Activated CD8-positive, alpha-beta memory T cell treated with anti-CD3 and anti-CD28 coated beads for 36 hours (primary cell): ENCODE measurements at regions not wholly inside any gene's neighbourhood (a gene's known extent, or its start where the extent isn't known, plus 50 kb on each side); places are given as distances from the start of the nearest gene placed in this dataset.
"Not testable (repeated sequence)": the region's sequence is repeated elsewhere in the genome, so short reads cannot be mapped to it uniquely, and the experiment has no call there.

Source experiments
- CTCF ChIA-PET: fragments of 350-600 bp; sonication (Branson Sonifier 250); formaldehyde crosslinking; loops from one replicate; lab custom pipeline; 2021; ENCODE audit warnings: antibody characterized with exemption; lab: Charles Lee
- POLR2A ChIA-PET: fragments of 350-600 bp; sonication (Branson Sonifier 250); formaldehyde crosslinking; loops from one replicate; lab custom pipeline; 2021; ENCODE audit warnings: antibody characterized with exemption; lab: Charles Lee

DNA sequence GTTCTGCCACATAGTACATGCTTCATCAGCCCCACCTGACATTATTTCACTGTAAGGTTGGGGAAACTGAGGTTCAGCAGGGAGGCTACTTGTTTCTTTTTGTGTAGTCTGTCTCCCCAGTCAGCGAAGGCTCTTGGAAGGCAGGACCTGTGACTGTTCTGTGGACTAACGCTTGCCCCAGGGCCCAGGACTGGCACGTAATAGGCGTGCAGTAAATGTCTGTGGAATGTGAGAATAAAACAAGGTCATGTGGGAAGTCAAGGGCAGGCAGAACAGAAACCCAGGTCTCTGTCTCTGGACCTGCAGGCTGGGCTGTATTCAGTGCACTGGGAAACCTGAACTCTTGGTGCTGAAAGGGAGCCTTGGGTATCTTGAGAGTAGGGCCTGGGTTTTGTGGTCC is 168.7 kb downstream of the RPS24 start:
- POLR2A ChIA-PET: no interaction called here
- CTCF ChIA-PET: no interaction called here

- CTCF ChIA-PET: no interaction called here
- POLR2A ChIA-PET: interaction anchor here (0.6 kb wide), 2 partner anchors 109 to 799 kb away, joined by 3 read pairs; no protein-coding TSS in a partner anchor
Observed at GRCh38 chr10:78203915-78204818, 170.5 kb downstream of the RPS24 start.

DNA sequence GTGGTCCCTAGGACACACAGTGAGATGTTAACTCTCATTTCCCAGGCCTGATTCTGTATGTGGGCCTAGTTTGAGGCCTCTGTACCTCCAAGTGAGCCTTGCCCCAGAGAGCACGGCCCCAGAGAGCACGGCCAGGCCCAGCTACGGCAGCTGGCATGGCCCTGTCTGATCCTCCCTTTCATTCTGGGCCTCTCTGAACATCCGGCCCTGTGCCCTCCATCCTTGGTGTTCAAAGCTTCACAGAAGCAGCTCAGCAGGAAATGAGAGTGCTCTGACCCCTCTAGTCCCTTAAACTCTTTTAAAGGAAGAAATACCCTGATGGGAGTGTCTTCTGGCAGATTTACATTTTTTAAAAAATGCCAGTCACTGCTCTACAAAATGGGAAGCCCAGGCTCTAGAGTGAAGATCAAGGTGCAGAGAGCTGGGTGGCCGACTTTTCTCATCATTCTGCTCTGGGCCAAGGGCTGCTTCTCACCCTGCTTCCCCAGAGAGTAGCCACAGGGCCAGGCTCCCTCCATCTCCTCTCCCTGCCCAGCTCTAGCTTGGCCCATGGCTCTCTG is 171.9 kb downstream of the RPS24 start:
- ChIA-PET CTCF (no interaction called here), POLR2A (interaction anchor here (0.7 kb wide), 1 partner anchor 1009 kb away, joined by 3 read pairs; no protein-coding TSS in a partner anchor)

GRCh38 chr10:78207216-78207615 is 173.6 kb downstream of the RPS24 start:
- ChIA-PET POLR2A (no interaction called here), CTCF (no interaction called here)

DNA sequence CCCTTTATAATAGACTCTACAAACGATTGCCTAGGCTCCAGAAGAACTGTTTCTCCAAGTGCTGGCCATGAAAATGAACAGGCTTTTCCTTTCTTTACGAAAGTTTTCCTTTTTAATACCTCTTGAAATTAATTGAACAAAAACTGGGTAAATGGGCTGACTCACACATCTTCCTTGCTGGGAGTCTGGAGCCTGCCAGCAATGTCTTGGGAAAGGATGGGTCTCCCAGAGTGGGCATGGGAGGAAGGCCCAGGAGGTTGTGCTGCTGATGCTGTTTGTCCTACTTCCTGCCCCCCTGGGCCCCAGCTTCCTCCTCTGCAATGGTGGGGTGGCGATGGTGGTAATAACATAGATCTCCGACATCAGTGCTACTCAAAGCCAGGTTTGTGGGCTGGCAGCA is 174.1 kb downstream of the RPS24 start:
- POLR2A ChIA-PET: no interaction called here
- CTCF ChIA-PET: no interaction called here

DNA sequence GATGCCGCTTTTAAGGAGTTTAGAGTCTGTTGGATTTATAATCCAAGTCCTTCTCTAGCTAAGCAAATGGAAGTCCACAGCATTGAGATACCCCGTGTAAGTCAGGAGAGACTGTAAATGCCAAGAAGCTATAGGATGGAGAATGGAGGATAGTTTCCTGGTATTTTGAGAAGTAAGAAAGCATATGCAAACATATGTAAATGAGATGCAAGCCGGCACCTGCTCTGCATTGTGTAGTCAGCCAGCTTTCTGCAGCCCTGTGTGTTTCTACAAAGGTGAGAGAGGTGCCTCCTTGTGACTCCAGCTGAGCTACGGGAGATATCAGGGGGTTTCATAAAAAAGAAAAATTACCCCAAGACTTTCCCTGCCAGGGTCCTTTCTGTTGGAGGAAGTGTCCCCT is 176.3 kb downstream of the RPS24 start:
- ChIA-PET CTCF (no interaction called here), POLR2A (no interaction called here)

- POLR2A ChIA-PET: no interaction called here
- CTCF ChIA-PET: no interaction called here
Observed at GRCh38 chr10:78210548-78210947, 176.9 kb downstream of the RPS24 start.

- CTCF ChIA-PET: no interaction called here
- POLR2A ChIA-PET: no interaction called here
Observed at GRCh38 chr10:78210976-78211375, 177.3 kb downstream of the RPS24 start.

- ChIA-PET CTCF (no interaction called here), POLR2A (no interaction called here)
Observed at GRCh38 chr10:78211561-78212051, 177.9 kb downstream of the RPS24 start.

DNA sequence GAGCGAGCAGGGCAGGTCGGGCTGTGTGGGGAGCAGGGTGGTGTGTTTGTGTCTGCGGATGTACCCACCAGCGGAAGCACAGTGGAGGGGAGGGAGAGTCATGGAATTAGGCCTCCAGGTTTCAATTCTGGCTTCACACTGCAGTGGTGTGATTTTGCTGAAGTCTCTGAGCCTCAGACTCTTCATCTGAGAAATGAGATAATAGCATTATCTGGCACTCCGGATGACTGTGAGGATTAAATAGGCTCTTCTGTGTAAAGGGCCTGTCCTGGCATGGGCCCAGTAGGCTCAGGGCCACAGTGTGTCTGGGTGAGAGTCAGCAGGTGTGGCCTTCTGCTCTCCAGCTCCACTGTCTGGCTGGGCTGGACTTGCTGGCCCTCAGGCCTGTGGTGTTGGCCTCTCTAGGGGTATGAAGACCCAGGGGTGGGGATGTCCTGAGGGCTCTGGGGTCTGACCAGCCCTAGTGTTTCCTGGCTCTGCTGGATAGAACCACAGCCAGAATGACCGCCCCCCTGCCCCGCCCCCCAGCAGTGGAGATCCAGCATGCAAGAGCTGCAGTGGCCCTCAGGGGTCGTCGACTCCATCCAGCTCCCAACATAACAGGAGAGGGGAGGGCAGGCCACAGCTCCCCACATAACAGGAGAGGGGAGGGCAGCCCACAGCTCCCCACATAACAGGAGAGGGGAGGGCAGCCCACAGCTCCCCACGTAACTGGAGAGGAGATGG is 178.6 kb downstream of the RPS24 start:
- ChIA-PET CTCF (no interaction called here), POLR2A (no interaction called here)

DNA sequence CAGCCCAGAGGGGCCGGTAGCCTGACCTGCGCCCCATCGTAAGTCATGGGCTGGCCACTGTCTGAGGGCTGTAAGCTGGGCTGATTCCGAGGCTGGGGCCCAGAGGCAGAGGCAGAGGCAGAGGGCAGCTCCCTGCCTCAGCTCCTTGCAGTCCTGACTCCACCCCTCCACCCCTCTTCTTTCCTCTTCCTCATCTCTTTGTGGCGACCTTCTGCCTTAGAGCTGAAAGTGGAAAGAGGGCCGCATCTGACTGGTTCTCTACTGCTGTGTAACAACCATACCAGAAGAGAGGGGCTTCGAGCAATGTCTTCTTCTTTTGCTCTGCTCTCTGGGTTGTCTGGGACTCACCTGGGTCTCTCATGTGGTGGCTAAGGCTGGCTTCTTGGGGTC is 179.1 kb downstream of the RPS24 start:
- ChIA-PET POLR2A (no interaction called here), CTCF (no interaction called here)

DNA sequence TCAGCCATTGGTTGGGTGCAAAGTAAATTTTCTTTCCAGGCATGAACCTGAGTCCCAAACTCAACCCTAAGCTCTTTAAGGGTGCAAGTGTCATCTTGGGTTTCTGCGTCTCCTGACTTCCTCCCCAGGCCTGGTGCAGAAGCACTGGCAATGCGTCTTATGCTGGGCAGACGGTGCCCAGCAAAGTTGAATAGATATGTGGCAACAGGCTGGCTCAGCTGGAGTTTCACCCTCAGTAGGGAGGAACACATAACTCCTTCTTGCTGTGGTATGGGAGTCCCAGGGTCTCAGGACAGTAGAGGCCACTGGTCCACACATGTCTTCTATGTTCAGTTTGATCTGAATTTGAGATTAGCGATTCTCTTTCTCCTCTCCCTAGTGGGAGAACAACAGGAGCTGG is 181.3 kb downstream of the RPS24 start:
- ChIA-PET POLR2A (no interaction called here), CTCF (interaction anchor here (0.9 kb wide), 1 partner anchor 981 kb away, joined by 3 read pairs; no protein-coding TSS in a partner anchor)

GRCh38 chr10:78215645-78216044 is 182.0 kb downstream of the RPS24 start:
- ChIA-PET CTCF (no interaction called here), POLR2A (no interaction called here)

- ChIA-PET CTCF (no interaction called here), POLR2A (no interaction called here)
Observed at GRCh38 chr10:78217336-78217735, 183.7 kb downstream of the RPS24 start.

- CTCF ChIA-PET: no interaction called here
- POLR2A ChIA-PET: no interaction called here
Observed at GRCh38 chr10:78218798-78219490, 185.3 kb downstream of the RPS24 start.

- CTCF ChIA-PET, POLR2A ChIA-PET: not testable (repeated sequence)
Observed at GRCh38 chr10:78219568-78219967, 185.9 kb downstream of the RPS24 start.

DNA sequence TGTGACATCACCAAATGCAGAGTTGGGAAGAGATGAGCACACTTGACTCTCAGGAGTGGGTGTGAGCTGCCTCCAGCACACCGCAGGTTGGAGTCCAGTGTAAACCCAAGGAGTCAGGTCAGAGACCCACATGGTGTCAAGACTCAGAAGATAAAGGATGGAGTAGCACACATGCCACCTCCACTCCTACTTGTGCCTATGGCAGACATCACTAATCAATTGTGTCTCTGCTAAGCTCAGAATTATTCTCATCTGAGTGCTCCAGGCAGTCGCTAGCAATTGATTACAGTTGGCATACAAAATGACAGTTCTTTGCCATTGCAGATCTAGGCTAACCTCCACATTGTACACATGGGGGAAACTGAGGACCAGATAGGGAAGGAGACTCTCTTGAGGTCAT is 187.1 kb downstream of the RPS24 start:
- POLR2A ChIA-PET: no interaction called here
- CTCF ChIA-PET: no interaction called here

DNA sequence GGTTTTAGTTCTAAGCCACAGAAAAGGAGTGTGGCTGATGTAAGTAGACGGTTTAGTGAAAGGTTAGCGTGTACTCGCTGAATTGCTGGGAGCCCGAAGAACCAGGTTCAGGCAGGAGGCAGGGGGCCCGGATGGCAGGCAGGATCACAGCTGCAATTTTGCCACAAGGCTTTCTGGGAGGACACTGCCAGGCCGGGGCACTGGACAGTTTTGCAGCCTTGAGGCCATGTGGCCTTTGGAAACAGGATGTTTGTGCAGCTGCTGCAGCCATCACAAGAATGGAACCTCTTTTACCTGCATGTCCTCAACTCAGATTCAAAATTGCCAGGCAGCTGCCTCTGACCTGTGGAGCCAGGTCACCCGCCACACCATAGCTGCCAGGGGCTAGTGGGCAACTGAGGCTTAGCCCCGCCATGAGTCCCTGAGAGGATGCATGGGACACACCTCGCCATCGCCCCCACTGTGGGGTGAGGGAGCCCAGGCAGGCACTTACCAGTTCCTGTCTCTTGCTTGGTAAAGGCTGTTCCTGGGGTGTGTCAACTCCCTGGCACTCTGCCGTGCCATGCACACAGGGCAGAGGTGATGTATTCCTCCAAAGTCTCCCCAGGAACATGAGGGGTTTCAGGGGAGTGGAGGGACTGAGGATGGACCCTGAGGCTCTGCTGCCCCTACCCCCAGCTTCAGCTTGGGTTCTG is 188.6 kb downstream of the RPS24 start:
- CTCF ChIA-PET: no interaction called here
- POLR2A ChIA-PET: no interaction called here

DNA sequence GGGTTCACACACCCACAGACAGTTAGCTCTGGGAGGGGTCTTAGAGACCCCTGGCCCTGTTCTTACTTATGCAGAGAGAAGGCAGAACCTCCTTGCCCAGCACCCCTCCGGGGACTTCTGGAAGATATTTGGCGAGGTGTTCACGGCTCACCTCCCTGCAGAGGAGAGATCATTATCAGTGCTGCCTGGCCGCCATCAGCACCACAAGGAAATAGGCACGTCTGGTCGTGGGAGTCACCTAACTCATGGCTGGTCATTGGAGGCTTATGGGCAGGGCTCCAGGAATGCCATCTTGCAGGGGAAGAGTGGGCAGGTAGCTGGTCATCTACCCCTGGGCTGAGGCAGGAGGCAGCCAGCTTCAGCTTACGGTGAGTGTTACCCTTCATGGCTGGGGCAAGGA is 189.4 kb downstream of the RPS24 start:
- CTCF ChIA-PET: no interaction called here
- POLR2A ChIA-PET: no interaction called here
